Activated naive CD8-positive, alpha-beta T cell treated with anti-CD3 and anti-CD28 coated beads, Interleukin-2, amount 10 ng/mL, durations not matched to agents 7 days and 5 days (primary cell): ENCODE measurements at regions not wholly inside any gene's neighbourhood (a gene's known extent, or its start where the extent isn't known, plus 50 kb on each side); places are given as distances from the start of the nearest gene placed in this dataset.
"Not testable (repeated sequence)": the region's sequence is repeated elsewhere in the genome, so short reads cannot be mapped to it uniquely, and the experiment has no call there.

Experiments
- ATAC-seq: fragments of 150-1000 bp; cut with Tn5 transposase; one replicate; pipeline ENCODE4 v1.10.0; 2021; ENCODE audit warnings: low read depth, moderate library complexity
- POLR2A ChIA-PET: fragments of 350-600 bp; sonication (Branson Sonifier 250); formaldehyde crosslinking; loops from one replicate; lab custom pipeline; 2021; ENCODE audit warnings: antibody characterized with exemption; lab: Charles Lee
- DNase-seq: peaks from one replicate; pipeline ENCODE4 v3.0.0; 2021
- H3K27ac Mint-ChIP-seq: one replicate; pipeline ENCODE4 v1.8.0; 2022; ENCODE audit warnings: mild to moderate bottlenecking, mixed read lengths
- H3K27me3 Mint-ChIP-seq: one replicate; pipeline ENCODE4 v1.8.0; 2022; ENCODE audit warnings: mild to moderate bottlenecking, moderate library complexity, mixed read lengths
- H3K36me3 Mint-ChIP-seq: one replicate; pipeline ENCODE4 v1.8.0; 2021; ENCODE audit warnings: mild to moderate bottlenecking, mixed read lengths
- H3K4me1 Mint-ChIP-seq: one replicate; pipeline ENCODE4 v1.8.0; 2021; ENCODE audit warnings: mixed read lengths
- H3K4me3 Mint-ChIP-seq: one replicate; pipeline ENCODE4 v1.8.0; 2022; ENCODE audit warnings: mild to moderate bottlenecking, moderate library complexity, mixed read lengths
- H3K9me3 Mint-ChIP-seq: one replicate; pipeline ENCODE4 v1.8.0; 2021; ENCODE audit warnings: mixed read lengths

- no peaks in the 10 kb centered on the region for H3K4me1 Mint-ChIP-seq
- H3K36me3 Mint-ChIP-seq, result no peaks in the 10 kb centered on the region
- H3K27ac Mint-ChIP-seq, result no peak overlapping the region
- no peak overlapping the region for H3K4me3 Mint-ChIP-seq
- no peak for DNase-seq
- POLR2A ChIA-PET, result no interaction called here
- no peak for ATAC-seq
- peaks cover 16% of the 10 kb centered on the region for H3K27me3 Mint-ChIP-seq
- peaks cover 3% of the 10 kb centered on the region for H3K9me3 Mint-ChIP-seq
Measured at GRCh38 chr13:22839603-22840530, 340.9 kb upstream of the SGCG start.

- DNase-seq (no peak), ATAC-seq (no peak)
- Mint-ChIP-seq H3K36me3 (no peaks in the 10 kb centered on the region), H3K9me3 (no peaks in the 10 kb centered on the region), H3K4me3 (no peak overlapping the region), H3K27ac (no peak overlapping the region), H3K27me3 (no peaks in the 10 kb centered on the region), H3K4me1 (no peaks in the 10 kb centered on the region)
- POLR2A ChIA-PET, result no interaction called here
Measured at GRCh38 chr13:22846551-22846950, 334.2 kb upstream of the SGCG start.

- no peak for ATAC-seq
- no peaks in the 10 kb centered on the region for H3K27me3 Mint-ChIP-seq
- no peak overlapping the region for H3K27ac Mint-ChIP-seq
- POLR2A ChIA-PET, result no interaction called here
- no peaks in the 10 kb centered on the region for H3K9me3 Mint-ChIP-seq
- no peaks in the 10 kb centered on the region for H3K36me3 Mint-ChIP-seq
- no peaks in the 10 kb centered on the region for H3K4me1 Mint-ChIP-seq
- H3K4me3 Mint-ChIP-seq, result no peak overlapping the region
- no peak for DNase-seq
Measured at GRCh38 chr13:22848539-22849052, 332.2 kb upstream of the SGCG start.

- Mint-ChIP-seq H3K27me3 (no peaks in the 10 kb centered on the region), H3K4me1 (no peaks in the 10 kb centered on the region), H3K27ac (no peak overlapping the region), H3K9me3 (no peaks in the 10 kb centered on the region), H3K36me3 (no peaks in the 10 kb centered on the region), H3K4me3 (no peak overlapping the region)
- POLR2A ChIA-PET, result no interaction called here
- DNase-seq (no peak), ATAC-seq (no peak)
Measured at GRCh38 chr13:22855926-22856325, 324.9 kb upstream of the SGCG start.

GRCh38 chr13:22858980-22859379 is 321.8 kb upstream of the SGCG start:
- H3K27me3 Mint-ChIP-seq, ATAC-seq, H3K4me1 Mint-ChIP-seq, H3K36me3 Mint-ChIP-seq, H3K27ac Mint-ChIP-seq, H3K4me3 Mint-ChIP-seq, POLR2A ChIA-PET, H3K9me3 Mint-ChIP-seq, DNase-seq: not testable (repeated sequence)

- ATAC-seq, H3K27me3 Mint-ChIP-seq, POLR2A ChIA-PET, H3K36me3 Mint-ChIP-seq, H3K4me1 Mint-ChIP-seq, DNase-seq, H3K4me3 Mint-ChIP-seq, H3K27ac Mint-ChIP-seq, H3K9me3 Mint-ChIP-seq: not testable (repeated sequence)
Measured at GRCh38 chr13:22859411-22859810, 321.4 kb upstream of the SGCG start.

- no peak overlapping the region for H3K27ac Mint-ChIP-seq
- no peak for ATAC-seq
- no peaks in the 10 kb centered on the region for H3K36me3 Mint-ChIP-seq
- H3K27me3 Mint-ChIP-seq, result peaks cover 3% of the 10 kb centered on the region
- no peaks in the 10 kb centered on the region for H3K4me1 Mint-ChIP-seq
- POLR2A ChIA-PET, result no interaction called here
- H3K9me3 Mint-ChIP-seq, result no peaks in the 10 kb centered on the region
- DNase-seq, result no peak
- no peak overlapping the region for H3K4me3 Mint-ChIP-seq
Measured at GRCh38 chr13:22861958-22862466, 318.8 kb upstream of the SGCG start.

- Mint-ChIP-seq H3K36me3 (no peaks in the 10 kb centered on the region), H3K27me3 (peaks cover 3% of the 10 kb centered on the region), H3K27ac (no peak overlapping the region), H3K4me1 (no peaks in the 10 kb centered on the region), H3K4me3 (no peak overlapping the region), H3K9me3 (no peaks in the 10 kb centered on the region)
- POLR2A ChIA-PET, result no interaction called here
- DNase-seq (no peak), ATAC-seq (no peak)
Measured at GRCh38 chr13:22862478-22862877, 318.3 kb upstream of the SGCG start.

GRCh38 chr13:22866221-22866620 is 314.6 kb upstream of the SGCG start:
- Mint-ChIP-seq H3K27ac (no peak overlapping the region), H3K9me3 (no peaks in the 10 kb centered on the region), H3K4me3 (no peak overlapping the region), H3K27me3 (peaks cover under 1% of the 10 kb centered on the region), H3K4me1 (no peaks in the 10 kb centered on the region), H3K36me3 (no peaks in the 10 kb centered on the region)
- ATAC-seq, result no peak
- POLR2A ChIA-PET, result no interaction called here
- DNase-seq, result no peak

GRCh38 chr13:22871231-22871630 is 309.5 kb upstream of the SGCG start:
- Mint-ChIP-seq H3K36me3 (no peaks in the 10 kb centered on the region), H3K27me3 (no peaks in the 10 kb centered on the region), H3K4me3 (no peak overlapping the region), H3K4me1 (no peaks in the 10 kb centered on the region), H3K27ac (no peak overlapping the region), H3K9me3 (peaks cover 5% of the 10 kb centered on the region)
- POLR2A ChIA-PET, result no interaction called here
- DNase-seq (no peak), ATAC-seq (no peak)

- peaks cover 6% of the 10 kb centered on the region for H3K9me3 Mint-ChIP-seq
- POLR2A ChIA-PET, result no interaction called here
- no peak overlapping the region for H3K4me3 Mint-ChIP-seq
- no peaks in the 10 kb centered on the region for H3K36me3 Mint-ChIP-seq
- no peaks in the 10 kb centered on the region for H3K4me1 Mint-ChIP-seq
- H3K27ac Mint-ChIP-seq, result no peak overlapping the region
- no peaks in the 10 kb centered on the region for H3K27me3 Mint-ChIP-seq
- ATAC-seq, result no peak
- no peak for DNase-seq
Measured at GRCh38 chr13:22874839-22875238, 305.9 kb upstream of the SGCG start.

- no peak overlapping the region for H3K27ac Mint-ChIP-seq
- peaks cover 5% of the 10 kb centered on the region for H3K9me3 Mint-ChIP-seq
- H3K36me3 Mint-ChIP-seq, result no peaks in the 10 kb centered on the region
- no peak overlapping the region for H3K4me3 Mint-ChIP-seq
- DNase-seq, result no peak
- no peak for ATAC-seq
- no peaks in the 10 kb centered on the region for H3K4me1 Mint-ChIP-seq
- H3K27me3 Mint-ChIP-seq, result no peaks in the 10 kb centered on the region
- POLR2A ChIA-PET, result no interaction called here
Measured at GRCh38 chr13:22877421-22877820, 303.4 kb upstream of the SGCG start.

- no peaks in the 10 kb centered on the region for H3K4me1 Mint-ChIP-seq
Measured at GRCh38 chr13:22880741-22881720, 299.7 kb upstream of the SGCG start.

More at GRCh38 chr13:22880741-22881720, 299.7 kb upstream of the SGCG start:
- H3K27ac Mint-ChIP-seq, result no peak overlapping the region
- no peak overlapping the region for H3K4me3 Mint-ChIP-seq
- POLR2A ChIA-PET, result no interaction called here
- ATAC-seq, result no peak
- H3K27me3 Mint-ChIP-seq, result no peaks in the 10 kb centered on the region
- H3K9me3 Mint-ChIP-seq, result peaks cover 2% of the 10 kb centered on the region
- H3K36me3 Mint-ChIP-seq, result no peaks in the 10 kb centered on the region
- DNase-seq, result no peak
